MM.1S (cell line): ENCODE measurements at regions not wholly inside any gene's neighbourhood (a gene's known extent, or its start where the extent isn't known, plus 50 kb on each side); places are given as distances from the start of the nearest gene placed in this dataset.

ENCODE experiments used
- CTCF ChIP-seq: fragments of 300-600 bp; sonication (generic); IDR thresholded peaks from 2 replicates; pipeline ENCODE4 v1.5.1; 2016; ENCODE audit warnings: antibody characterized with exemption, low read length, mixed read lengths
- EZH2 ChIP-seq: fragments of 300-600 bp; sonication (generic); optimal IDR thresholded peaks from 2 replicates; pipeline ENCODE3; 2017; ENCODE audit warnings: low read depth, mild to moderate bottlenecking, antibody characterized with exemption, low read length, mixed read lengths

- no peak for TF ChIP-seq EZH2
- no peak for TF ChIP-seq CTCF
Measured at GRCh38 chr4:105092356-105092755, 54.3 kb upstream of the TET2 start.
